HG02938 (cell line): ENCODE measurements at regions not wholly inside any gene's neighbourhood (a gene's known extent, or its start where the extent isn't known, plus 50 kb on each side); places are given as distances from the start of the nearest gene placed in this dataset.
"Not testable (repeated sequence)": the region's sequence is repeated elsewhere in the genome, so short reads cannot be mapped to it uniquely, and the experiment has no call there.

Experiments used
- ATAC-seq: cut with Tn5 transposase; IDR thresholded peaks from one replicate; pipeline ENCODE4 v1.9.1; 2021; ENCODE audit warnings: mild to moderate bottlenecking, moderate library complexity; ENCODE audit not compliant: unreplicated experiment

DNA sequence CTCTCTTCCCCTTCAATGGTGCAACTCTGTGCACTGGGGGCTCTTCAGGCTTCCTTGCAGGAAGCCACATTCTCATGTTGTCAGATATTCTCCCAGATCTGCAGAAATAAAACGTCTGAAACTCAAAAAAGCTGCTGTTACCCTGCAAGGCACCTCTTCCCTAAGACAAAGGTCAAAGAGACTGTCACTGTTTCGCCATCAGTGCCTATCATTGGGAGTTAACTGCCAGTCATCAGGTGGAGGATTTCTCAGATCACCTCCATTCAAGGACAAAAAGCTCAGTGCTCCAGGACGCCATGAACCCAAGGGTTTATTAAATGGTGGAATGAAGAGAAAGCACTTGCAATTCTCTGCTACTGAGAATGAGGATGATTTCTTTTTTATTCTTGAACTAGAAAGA is 144.6 kb upstream of the PALS2 start:
- ATAC-seq: no peak

- no peak for ATAC-seq
Measured at GRCh38 chr7:24432677-24433076, 140.6 kb upstream of the PALS2 start.

- no peak for ATAC-seq
Measured at GRCh38 chr7:24434972-24435371, 138.3 kb upstream of the PALS2 start.

DNA sequence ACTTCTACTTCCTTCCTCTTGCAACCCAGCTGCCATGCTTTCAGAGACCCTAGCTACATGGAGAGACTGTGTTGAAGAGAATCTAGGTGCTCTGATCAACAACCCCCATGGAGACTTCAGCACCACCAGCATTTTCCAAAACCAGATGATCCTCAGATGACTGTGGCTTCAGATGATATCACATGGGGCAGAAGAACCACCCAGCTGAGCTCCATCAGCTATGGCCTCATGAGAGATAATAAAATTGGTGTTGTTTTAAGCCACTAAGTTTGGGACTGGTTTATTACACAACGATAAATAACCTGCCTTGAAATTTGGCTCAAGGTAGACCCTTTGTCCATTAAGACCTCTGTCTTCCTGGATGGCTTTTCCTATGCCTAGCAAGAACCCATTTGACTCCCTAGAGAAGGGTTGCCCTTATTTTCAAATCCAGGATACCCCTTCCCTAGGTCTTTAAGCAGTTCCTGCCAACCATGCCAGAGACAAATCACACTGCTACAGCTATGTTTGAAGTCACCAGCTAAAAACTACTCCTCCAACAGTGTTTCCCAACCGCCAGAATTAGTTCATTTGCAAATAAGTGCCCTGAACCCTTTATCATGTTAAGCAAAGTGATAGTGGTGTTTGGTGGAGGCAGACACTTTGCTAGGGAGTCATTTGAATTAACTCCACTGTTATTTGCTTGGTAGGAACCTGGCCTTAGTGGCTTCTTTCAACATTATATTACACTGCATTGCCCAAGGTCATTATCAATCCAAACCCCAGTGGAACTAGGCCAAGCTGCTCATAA is 136.9 kb upstream of the PALS2 start:
- no peak for ATAC-seq

GRCh38 chr7:24438232-24438631 is 135.0 kb upstream of the PALS2 start:
- no peak for ATAC-seq

DNA sequence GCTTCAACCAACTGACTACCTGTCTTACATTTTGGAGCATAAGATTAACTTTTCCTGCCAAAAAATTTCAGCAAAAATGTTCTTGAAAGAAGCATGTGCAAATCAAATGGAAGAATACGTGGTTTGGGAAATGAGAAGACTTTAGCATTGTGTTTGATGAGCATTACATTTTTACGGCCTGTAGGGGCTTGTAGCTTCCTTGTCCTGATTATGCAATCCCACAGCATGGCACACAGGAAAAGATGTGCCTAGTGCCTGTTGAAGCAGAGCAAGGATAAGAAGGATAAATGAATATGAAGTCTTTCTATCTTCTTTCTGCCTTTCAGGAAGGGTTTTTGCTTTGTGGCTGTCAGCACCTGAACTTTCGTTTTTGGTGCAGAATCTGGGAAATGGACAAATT is 134.1 kb upstream of the PALS2 start:
- not testable (repeated sequence) for ATAC-seq

GRCh38 chr7:24440892-24441291 is 132.4 kb upstream of the PALS2 start:
- no peak for ATAC-seq

- ATAC-seq: no peak
Measured at GRCh38 chr7:24441314-24442027, 131.8 kb upstream of the PALS2 start.

GRCh38 chr7:24442170-24442777 is 131.0 kb upstream of the PALS2 start:
- ATAC-seq: no peak

DNA sequence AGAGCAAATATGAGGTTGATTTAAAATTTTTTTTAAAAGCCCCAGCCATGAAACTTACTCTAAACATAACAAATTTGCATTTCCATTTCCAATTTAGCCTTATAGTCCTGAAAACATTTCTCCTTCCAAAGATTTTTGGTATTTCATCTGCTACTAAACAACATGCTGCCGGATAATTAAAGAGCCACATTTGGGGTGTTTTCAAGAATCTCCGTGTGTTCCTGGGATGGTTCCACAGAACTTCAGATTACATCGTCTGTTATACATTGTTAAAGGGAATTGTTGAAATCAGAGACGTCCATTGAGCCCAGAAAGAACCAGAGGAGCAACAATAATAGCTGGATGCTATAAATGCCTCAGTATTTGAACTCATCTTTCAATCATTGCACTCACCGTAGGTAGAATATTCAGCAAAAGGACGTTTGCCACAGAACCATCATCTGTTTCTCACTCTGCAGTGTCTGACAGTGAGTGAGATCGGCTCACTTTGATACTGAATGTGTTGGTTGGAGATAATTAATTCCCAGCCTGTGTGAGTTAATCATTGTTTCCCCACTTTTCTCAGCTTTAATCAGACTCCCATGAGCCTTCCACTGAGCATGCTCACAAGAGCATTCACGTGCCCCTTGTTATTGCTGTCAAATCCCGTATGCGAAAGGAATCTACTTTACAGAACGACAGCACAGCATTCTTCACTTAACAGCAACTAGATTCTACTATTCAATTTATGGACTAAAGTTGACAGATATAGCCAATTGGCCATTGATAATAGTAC is 128.4 kb upstream of the PALS2 start:
- no peak for ATAC-seq

DNA sequence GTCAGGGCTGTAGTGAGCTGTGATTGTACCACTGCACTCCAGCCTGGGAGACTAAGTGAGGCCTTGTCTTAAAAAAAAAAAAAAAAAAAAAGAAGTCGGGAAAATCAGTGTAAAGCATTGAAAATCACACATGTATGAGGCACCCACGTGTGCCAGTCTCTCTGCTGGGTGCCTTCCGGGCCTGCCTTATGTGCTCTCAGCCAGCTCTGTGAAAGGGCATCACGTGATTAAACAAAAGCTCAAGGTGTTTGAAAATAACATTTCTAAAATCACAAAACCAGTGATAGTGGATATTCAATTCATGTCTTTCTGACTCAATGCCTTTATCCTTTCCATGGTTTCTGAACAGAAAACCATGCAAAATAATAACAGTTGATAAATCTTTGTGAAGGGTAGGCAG is 125.2 kb upstream of the PALS2 start:
- no peak for ATAC-seq

DNA sequence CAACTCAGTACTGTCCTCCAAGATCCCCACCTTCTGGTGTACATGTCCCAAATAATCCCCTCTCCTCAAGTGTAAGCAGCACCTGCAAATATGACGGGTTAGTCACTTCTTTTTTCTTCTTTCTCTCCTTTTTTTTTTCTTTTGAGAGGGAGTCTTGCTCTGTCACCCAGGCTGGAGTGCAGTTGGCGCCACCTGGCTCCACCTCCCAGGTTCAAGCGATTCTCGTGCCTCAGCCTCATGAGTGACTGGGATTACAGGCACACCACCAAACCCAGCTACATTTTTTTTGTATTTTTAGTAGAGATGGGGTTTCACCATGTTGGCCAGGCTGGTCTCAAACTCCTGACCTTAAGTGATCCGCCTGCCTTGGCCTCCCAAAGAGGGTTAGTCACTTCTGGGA is 123.8 kb upstream of the PALS2 start:
- ATAC-seq: not testable (repeated sequence)

DNA sequence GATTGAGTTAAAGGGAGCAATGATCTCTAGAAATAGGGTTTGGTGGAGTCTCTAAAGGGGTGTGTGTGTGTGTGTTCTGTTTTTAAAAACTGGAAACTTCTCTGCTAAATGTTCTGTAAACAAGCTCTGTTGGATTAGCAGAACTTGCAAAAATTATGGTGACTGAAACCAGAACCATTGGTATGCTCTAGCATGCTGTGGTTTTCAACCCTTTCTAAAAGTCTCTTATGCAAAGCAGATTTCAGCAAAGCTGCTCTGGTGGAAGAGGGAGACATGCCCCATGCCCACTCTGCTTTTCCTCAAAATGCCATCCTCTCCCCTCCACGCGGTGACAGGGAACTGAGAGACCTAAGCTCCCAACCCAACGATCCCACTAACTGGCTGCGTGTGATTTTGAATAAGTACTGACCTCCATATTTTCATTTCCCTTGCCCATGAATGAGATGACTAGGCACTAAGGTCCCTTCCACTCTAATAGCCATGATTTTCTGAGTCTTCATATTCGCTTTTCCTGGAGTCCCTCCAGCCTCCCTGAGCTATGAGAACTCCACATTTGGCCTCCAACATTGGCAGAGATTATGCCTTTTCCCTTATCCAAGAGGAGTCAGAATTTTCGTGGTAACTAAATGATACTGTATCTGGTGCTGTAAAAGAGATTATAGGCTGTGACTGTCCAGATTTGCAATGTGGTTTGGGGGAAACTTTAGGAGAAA is 117.3 kb upstream of the PALS2 start:
- ATAC-seq: peak; percentile 64

GRCh38 chr7:24456526-24457218 is 116.6 kb upstream of the PALS2 start:
- peak; percentile 70 for ATAC-seq

DNA sequence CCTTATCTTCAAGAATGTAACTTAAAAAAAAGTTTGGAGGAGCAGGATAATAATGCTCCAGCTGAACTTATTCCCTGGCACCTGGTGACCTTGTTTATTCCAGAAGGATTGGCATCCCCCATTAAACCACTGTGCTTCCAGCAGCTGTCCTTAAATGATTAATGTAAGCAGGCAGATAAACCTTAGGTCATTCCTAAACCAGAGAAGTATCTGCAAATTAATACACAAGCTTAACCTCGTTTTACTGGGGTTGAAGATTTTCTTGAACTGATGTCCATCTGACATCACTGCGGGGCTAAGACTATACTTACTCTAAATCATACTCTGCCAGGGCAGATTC is 116.1 kb upstream of the PALS2 start:
- ATAC-seq: no peak

- no peak for ATAC-seq
Measured at GRCh38 chr7:24462117-24462516, 111.1 kb upstream of the PALS2 start.

DNA sequence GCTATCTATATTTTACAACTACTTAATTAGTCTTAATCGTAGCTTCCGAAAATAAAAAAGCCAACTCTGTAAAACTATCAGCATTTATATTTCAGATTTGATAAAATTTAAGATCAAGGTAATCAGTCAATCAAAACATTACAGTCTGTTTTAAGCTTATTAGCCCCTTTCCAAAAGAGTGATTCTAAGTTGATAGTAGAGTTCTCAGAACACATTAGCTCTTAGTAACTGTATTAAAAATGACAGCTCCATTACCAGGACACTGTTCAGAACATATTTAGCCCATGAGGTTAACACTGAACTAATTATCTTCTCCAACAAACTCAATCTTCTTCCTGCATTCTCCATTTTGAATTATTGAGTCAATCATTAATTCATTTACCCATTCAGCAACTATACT is 110.3 kb upstream of the PALS2 start:
- ATAC-seq: no peak

- ATAC-seq: no peak
Measured at GRCh38 chr7:24463474-24463873, 109.8 kb upstream of the PALS2 start.

DNA sequence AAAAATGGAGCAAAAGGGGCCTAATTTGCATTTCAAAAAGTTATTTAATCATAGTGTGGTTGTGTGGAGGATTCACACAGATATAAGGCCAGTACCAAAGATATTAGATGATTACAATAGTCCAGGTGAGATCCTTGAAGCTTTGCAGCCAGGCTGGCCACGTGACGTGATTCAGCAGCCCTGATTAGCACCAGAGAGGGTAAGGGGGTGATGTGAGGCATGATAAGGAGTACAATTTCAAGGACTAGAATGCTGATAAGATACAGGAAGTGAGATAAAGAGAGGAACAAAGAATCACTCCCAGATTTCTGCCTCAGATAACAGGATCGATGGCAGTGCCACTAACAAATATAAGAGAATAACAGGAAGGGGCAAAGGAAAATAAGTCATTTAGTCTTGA is 108.4 kb upstream of the PALS2 start:
- ATAC-seq: no peak

GRCh38 chr7:24466168-24466768 is 107.0 kb upstream of the PALS2 start:
- ATAC-seq: no peak
